ENCODE measurements at regions not wholly inside any gene's neighbourhood (a gene's known extent, or its start where the extent isn't known, plus 50 kb on each side); places are given as distances from the start of the nearest gene placed in this dataset.
"Not testable (repeated sequence)": the region's sequence is repeated elsewhere in the genome, so short reads cannot be mapped to it uniquely, and the experiment has no call there.

DNA sequence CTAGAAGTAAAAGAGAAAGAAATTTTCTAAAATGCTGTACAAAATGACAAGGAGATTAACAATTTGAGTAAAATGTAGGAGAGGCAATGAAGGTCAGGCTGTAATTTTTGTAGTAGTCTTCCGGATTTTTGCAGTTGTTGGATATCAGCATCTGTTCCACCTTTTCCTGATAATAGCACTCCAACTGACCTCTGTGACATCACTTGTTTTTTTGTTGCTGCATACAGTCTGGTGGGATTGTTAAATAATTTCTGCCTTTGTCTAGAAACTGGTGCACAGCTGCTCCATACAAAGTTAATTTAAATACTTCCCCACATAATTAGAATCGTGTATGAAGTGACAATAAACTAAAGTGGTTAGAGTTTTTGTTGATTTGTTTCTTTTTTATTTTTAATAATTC, 731.4 kb downstream of the PLOD2 start:
- TF ChIP-seq, protein P1, sequence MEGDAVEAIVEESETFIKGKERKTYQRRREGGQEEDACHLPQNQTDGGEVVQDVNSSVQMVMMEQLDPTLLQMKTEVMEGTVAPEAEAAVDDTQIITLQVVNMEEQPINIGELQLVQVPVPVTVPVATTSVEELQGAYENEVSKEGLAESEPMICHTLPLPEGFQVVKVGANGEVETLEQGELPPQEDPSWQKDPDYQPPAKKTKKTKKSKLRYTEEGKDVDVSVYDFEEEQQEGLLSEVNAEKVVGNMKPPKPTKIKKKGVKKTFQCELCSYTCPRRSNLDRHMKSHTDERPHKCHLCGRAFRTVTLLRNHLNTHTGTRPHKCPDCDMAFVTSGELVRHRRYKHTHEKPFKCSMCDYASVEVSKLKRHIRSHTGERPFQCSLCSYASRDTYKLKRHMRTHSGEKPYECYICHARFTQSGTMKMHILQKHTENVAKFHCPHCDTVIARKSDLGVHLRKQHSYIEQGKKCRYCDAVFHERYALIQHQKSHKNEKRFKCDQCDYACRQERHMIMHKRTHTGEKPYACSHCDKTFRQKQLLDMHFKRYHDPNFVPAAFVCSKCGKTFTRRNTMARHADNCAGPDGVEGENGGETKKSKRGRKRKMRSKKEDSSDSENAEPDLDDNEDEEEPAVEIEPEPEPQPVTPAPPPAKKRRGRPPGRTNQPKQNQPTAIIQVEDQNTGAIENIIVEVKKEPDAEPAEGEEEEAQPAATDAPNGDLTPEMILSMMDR (IDR thresholded peaks at IDR 0.05; ENCODE audit: unreplicated experiment) = no peak
- no peaks in the 10 kb centered on the region for H3K27me3 Mint-ChIP-seq
- H3K9me3 Mint-ChIP-seq (ENCODE audit: low read depth) = no peaks in the 10 kb centered on the region
- H3K4me3 Mint-ChIP-seq (ENCODE audit: low read depth) = no peak overlapping the region
- DNase-seq (ENCODE audit: low spot score, unreplicated experiment) = no peak
- no peak overlapping the region for H3K27ac Mint-ChIP-seq
- peaks cover 1% of the 10 kb centered on the region for H3K4me1 Mint-ChIP-seq (ENCODE audit: low read depth)
- no peaks in the 10 kb centered on the region for H3K36me3 Mint-ChIP-seq (ENCODE audit: insufficient read depth)

DNA sequence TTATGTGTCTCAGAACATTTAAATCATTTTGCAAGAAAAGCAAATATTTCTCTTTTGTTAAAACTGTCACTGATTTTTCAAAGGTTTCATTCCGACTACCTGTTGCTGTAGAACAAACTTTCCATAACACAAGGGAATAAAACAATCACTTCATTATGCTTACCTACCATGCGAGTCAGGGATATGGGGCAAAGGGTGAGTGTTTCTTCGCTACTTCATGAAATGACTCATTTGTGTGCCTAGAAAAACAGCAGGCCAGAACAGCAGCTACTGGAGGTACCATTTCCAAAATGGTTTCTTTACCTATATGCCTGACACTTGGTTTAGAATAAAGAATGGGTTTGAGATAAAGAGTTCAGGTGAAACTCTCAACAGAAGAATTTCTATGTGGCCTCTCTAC, 712.5 kb downstream of the PLOD2 start:
- Mint-ChIP-seq H3K27me3 (no peaks in the 10 kb centered on the region), H3K27ac (no peak overlapping the region), H3K4me1 (ENCODE audit: low read depth) (peaks cover 8% of the 10 kb centered on the region), H3K9me3 (ENCODE audit: low read depth) (peaks cover 3% of the 10 kb centered on the region), H3K4me3 (ENCODE audit: low read depth) (no peak overlapping the region), H3K36me3 (ENCODE audit: insufficient read depth) (no peaks in the 10 kb centered on the region)
- TF ChIP-seq, protein P1 (IDR thresholded peaks at IDR 0.05; ENCODE audit: unreplicated experiment) = no peak
- DNase-seq (ENCODE audit: low spot score, unreplicated experiment) = no peak

GRCh38 chr3:145450018-145450682, 710.8 kb downstream of the PLOD2 start:
- TF ChIP-seq, protein P1 (IDR thresholded peaks at IDR 0.05; ENCODE audit: unreplicated experiment) = no peak
- H3K27ac Mint-ChIP-seq = no peak overlapping the region
- DNase-seq (ENCODE audit: low spot score, unreplicated experiment) = no peak
- H3K27me3 Mint-ChIP-seq = no peaks in the 10 kb centered on the region
- H3K9me3 Mint-ChIP-seq (ENCODE audit: low read depth) = no peaks in the 10 kb centered on the region
- H3K4me1 Mint-ChIP-seq (ENCODE audit: low read depth) = no peaks in the 10 kb centered on the region
- H3K4me3 Mint-ChIP-seq (ENCODE audit: low read depth) = no peak overlapping the region
- no peaks in the 10 kb centered on the region for H3K36me3 Mint-ChIP-seq (ENCODE audit: insufficient read depth)

GRCh38 chr3:145457825-145458552, 703.0 kb downstream of the PLOD2 start:
- Mint-ChIP-seq H3K9me3 (ENCODE audit: low read depth) (no peaks in the 10 kb centered on the region), H3K27me3 (no peaks in the 10 kb centered on the region), H3K4me1 (ENCODE audit: low read depth) (no peaks in the 10 kb centered on the region), H3K4me3 (ENCODE audit: low read depth) (no peak overlapping the region), H3K36me3 (ENCODE audit: insufficient read depth) (no peaks in the 10 kb centered on the region), H3K27ac (no peak overlapping the region)
- TF ChIP-seq, protein P1 (IDR thresholded peaks at IDR 0.05; ENCODE audit: unreplicated experiment) = no peak
- DNase-seq (ENCODE audit: low spot score, unreplicated experiment) = no peak

- not testable (repeated sequence) for H3K27ac Mint-ChIP-seq; H3K36me3 Mint-ChIP-seq (ENCODE audit: insufficient read depth); H3K27me3 Mint-ChIP-seq; H3K4me3 Mint-ChIP-seq (ENCODE audit: low read depth); H3K4me1 Mint-ChIP-seq (ENCODE audit: low read depth); DNase-seq (ENCODE audit: low spot score, unreplicated experiment); H3K9me3 Mint-ChIP-seq (ENCODE audit: low read depth)
Measured at GRCh38 chr3:145459681-145460080, 701.3 kb downstream of the PLOD2 start.

- Mint-ChIP-seq H3K4me1 (ENCODE audit: low read depth) (no peaks in the 10 kb centered on the region), H3K36me3 (ENCODE audit: insufficient read depth) (no peaks in the 10 kb centered on the region), H3K4me3 (ENCODE audit: low read depth) (no peak overlapping the region), H3K9me3 (ENCODE audit: low read depth) (peaks cover 9% of the 10 kb centered on the region), H3K27ac (no peak overlapping the region), H3K27me3 (no peaks in the 10 kb centered on the region)
- no peak for DNase-seq (ENCODE audit: low spot score, unreplicated experiment)
- TF ChIP-seq, protein P1 (IDR thresholded peaks at IDR 0.05; ENCODE audit: unreplicated experiment) = no peak
Measured at GRCh38 chr3:145471976-145472375, 689.0 kb downstream of the PLOD2 start.

DNA sequence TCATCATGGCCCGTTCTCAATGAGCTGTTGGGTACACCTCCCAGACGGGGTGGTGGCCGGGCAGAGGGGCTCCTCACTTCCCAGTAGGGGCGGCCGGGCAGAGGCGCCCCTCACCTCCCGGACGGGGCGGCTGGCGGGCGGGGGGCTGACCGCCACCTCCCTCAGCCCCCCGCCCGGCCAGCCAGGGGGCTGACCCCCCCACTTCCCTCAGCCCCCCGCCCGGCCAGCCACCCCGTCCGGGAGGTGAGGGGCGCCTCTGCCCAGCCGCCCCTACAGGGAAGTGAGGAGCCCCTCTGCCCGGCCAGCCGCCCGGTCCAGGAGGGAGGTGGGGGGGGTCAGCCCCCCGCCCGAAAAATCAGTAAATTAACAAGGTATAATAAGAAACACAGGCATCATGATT, 678.2 kb downstream of the PLOD2 start:
- DNase-seq (ENCODE audit: low spot score, unreplicated experiment); H3K36me3 Mint-ChIP-seq (ENCODE audit: insufficient read depth); H3K27ac Mint-ChIP-seq; H3K4me1 Mint-ChIP-seq (ENCODE audit: low read depth); H3K27me3 Mint-ChIP-seq; H3K4me3 Mint-ChIP-seq (ENCODE audit: low read depth); H3K9me3 Mint-ChIP-seq (ENCODE audit: low read depth): not testable (repeated sequence)

Measured in progenitor cell of endocrine pancreas (in vitro differentiated cells).